Tibial artery (tissue), 4 donors: ENCODE measurements at regions not wholly inside any gene's neighbourhood (a gene's known extent, or its start where the extent isn't known, plus 50 kb on each side); places are given as distances from the start of the nearest gene placed in this dataset.

Experiments used
- DNase-seq, 2 donors: peaks; one replicate each; pipeline ENCODE4 v3.0.0-alpha.2; 2019
- H3K27ac ChIP-seq, 2 donors: fragments of 200-600 bp; sonication (generic) in 1 of 2; 1 replicate in 1 of 2; 2 replicates in 1 of 2; pipeline ENCODE4 v1.5.1; 2018 to 2019; ENCODE audit warnings: mild to moderate bottlenecking in 1 of 2
- H3K27me3 ChIP-seq, 2 donors: fragments of 200-600 bp; sonication (generic) in 1 of 2; one replicate each; pipeline versions ENCODE4 v1.5.1 to v1.6.0; 2016 to 2019
- H3K36me3 ChIP-seq, 3 donors: fragments of 200-600 bp; sonication (generic) in 2 of 3; one replicate each; pipeline ENCODE4 v1.5.1; 2016 to 2019; ENCODE audit warnings: mild to moderate bottlenecking in 2 of 3
- H3K4me1 ChIP-seq, 4 donors: fragments of 200-600 bp; sonication (generic) in 2 of 4; 1 replicate in 3 of 4; 2 replicates in 1 of 4; pipeline ENCODE4 v1.5.1; 2016 to 2019
- H3K4me3 ChIP-seq, 2 donors: fragments of 200-600 bp; sonication (generic) in 1 of 2; 1 replicate in 1 of 2; 2 replicates in 1 of 2; pipeline ENCODE4 v1.5.1; 2018 to 2019; ENCODE audit warnings: mild to moderate bottlenecking in 2 of 2
- H3K9me3 ChIP-seq, 3 donors: fragments of 200-600 bp; sonication (generic) in 1 of 3; one replicate each; pipeline ENCODE4 v1.5.1; 2016 to 2019
- CTCF ChIP-seq, 2 experiments: fragments of 200-600 bp in 1 of 2; fragments of 450-650 bp in 1 of 2; IDR thresholded peaks; one replicate each; pipeline ENCODE4 v1.5.1; 2017 to 2019; ENCODE audit warnings: antibody characterized with exemption in 2 of 2, mild to moderate bottlenecking in 1 of 2, moderate library complexity in 1 of 2
- intact Hi-C: fragments of 100-400 bp; cut with DNase I; formaldehyde crosslinking; loops from one replicate; pipeline ENCODE4 v1.15.0; 2023; ENCODE audit warnings: low total_unique reads

- no peak for TF ChIP-seq CTCF (IDR thresholded peaks at IDR 0.05)
- no peak for DNase-seq
- Histone ChIP-seq H3K27ac (no peak overlapping the region), H3K27me3 (no peaks in the 10 kb centered on the region), H3K36me3 (no peaks in the 10 kb centered on the region), H3K9me3 (no peaks in the 10 kb centered on the region), H3K4me3 (no peak overlapping the region), H3K4me1 (no peaks in the 10 kb centered on the region)
- intact Hi-C loops = no loop called here
Observed at GRCh38 chr12:102603021-102603420, 122.7 kb upstream of the IGF1 start.

- TF ChIP-seq CTCF (IDR thresholded peaks at IDR 0.05) = no peak
- intact Hi-C loops = no loop called here
- no peaks in the 10 kb centered on the region for H3K27me3 ChIP-seq
- H3K4me3 ChIP-seq = no peak overlapping the region
- no peak for DNase-seq
- no peaks in the 10 kb centered on the region for H3K9me3 ChIP-seq
- no peak overlapping the region for H3K27ac ChIP-seq
- no peaks in the 10 kb centered on the region for H3K4me1 ChIP-seq
- no peaks in the 10 kb centered on the region for H3K36me3 ChIP-seq
Observed at GRCh38 chr12:102602521-102602920, 122.2 kb upstream of the IGF1 start.

- DNase-seq = no peak
- H3K36me3 ChIP-seq = no peaks in the 10 kb centered on the region
- no peaks in the 10 kb centered on the region for H3K4me1 ChIP-seq
- TF ChIP-seq CTCF (IDR thresholded peaks at IDR 0.05) = no peak
- intact Hi-C loops = no loop called here
- no peaks in the 10 kb centered on the region for H3K27me3 ChIP-seq
- no peak overlapping the region for H3K4me3 ChIP-seq
- no peak overlapping the region for H3K27ac ChIP-seq
- H3K9me3 ChIP-seq = no peaks in the 10 kb centered on the region
Observed at GRCh38 chr12:102601621-102602020, 121.3 kb upstream of the IGF1 start.

- Histone ChIP-seq H3K27me3 (no peaks in the 10 kb centered on the region), H3K36me3 (no peaks in the 10 kb centered on the region), H3K4me1 (no peaks in the 10 kb centered on the region), H3K9me3 (no peaks in the 10 kb centered on the region), H3K4me3 (no peak overlapping the region), H3K27ac (no peak overlapping the region)
- TF ChIP-seq CTCF (IDR thresholded peaks at IDR 0.05) = no peak
- DNase-seq = no peak
- intact Hi-C loops = no loop called here
Observed at GRCh38 chr12:102596687-102597086, 116.3 kb upstream of the IGF1 start.

- Histone ChIP-seq H3K27me3 (no peaks in the 10 kb centered on the region), H3K4me3 (no peak overlapping the region), H3K36me3 (no peaks in the 10 kb centered on the region), H3K9me3 (no peaks in the 10 kb centered on the region), H3K27ac (no peak overlapping the region), H3K4me1 (no peaks in the 10 kb centered on the region)
- no peak for DNase-seq
- TF ChIP-seq CTCF (IDR thresholded peaks at IDR 0.05) = no peak
- intact Hi-C loops = no loop called here
Observed at GRCh38 chr12:102596031-102596430, 115.7 kb upstream of the IGF1 start.

GRCh38 chr12:102595315-102595714 lies 115.0 kb upstream of the IGF1 start:
- no peak for TF ChIP-seq CTCF (IDR thresholded peaks at IDR 0.05)
- H3K27ac ChIP-seq = no peak overlapping the region
- DNase-seq = no peak
- H3K9me3 ChIP-seq = no peaks in the 10 kb centered on the region
- no peak overlapping the region for H3K4me3 ChIP-seq
- H3K4me1 ChIP-seq = no peaks in the 10 kb centered on the region
- H3K27me3 ChIP-seq = no peaks in the 10 kb centered on the region
- intact Hi-C loops = no loop called here
- no peaks in the 10 kb centered on the region for H3K36me3 ChIP-seq
